ENCODE measurements at regions not wholly inside any gene's neighbourhood (a gene's known extent, or its start where the extent isn't known, plus 50 kb on each side); places are given as distances from the start of the nearest gene placed in this dataset.

DNA sequence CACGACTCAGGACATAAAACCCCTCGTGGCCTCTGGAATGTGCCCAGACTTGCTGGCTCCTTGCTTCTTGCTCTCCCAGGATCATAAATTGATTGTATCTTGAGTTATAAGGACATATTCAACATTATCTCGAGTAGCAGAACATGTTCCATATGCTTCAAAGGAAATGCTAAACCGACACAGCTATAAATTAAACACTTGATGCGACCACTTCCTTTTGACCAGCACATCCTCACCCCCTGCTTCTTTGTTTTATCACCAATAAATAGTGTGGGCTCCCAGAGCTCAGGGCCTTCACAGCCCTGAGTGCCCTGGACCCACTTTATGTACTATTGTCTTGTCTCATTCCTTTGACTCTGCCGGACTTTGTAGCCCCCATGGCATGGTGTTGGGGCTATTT, 157.0 kb upstream of the PABPC3 start:
- H3K4me3 ChIP-seq: no peak overlapping the region
- H3K79me2 ChIP-seq (ENCODE audit: control insufficient read depth, insufficient read depth, low read length): no peaks in the 10 kb centered on the region
- no peak overlapping the region for H2AFZ ChIP-seq (ENCODE audit: control insufficient read depth, low read depth, low read length)
- no peaks in the 10 kb centered on the region for H3K9me3 ChIP-seq (replicated peaks; ENCODE audit: control insufficient read depth, insufficient read depth, low read length)
- ChIA-PET POLR2A (no interaction called here), CTCF (no interaction called here), RAD21 (ENCODE audit: unreplicated experiment) (no interaction called here), SMC1A (ENCODE audit: uncharacterized antibody, unreplicated experiment) (no interaction called here)
- H3K4me1 ChIP-seq (ENCODE audit: control insufficient read depth, insufficient read depth, low read length): no peaks in the 10 kb centered on the region
- DNase-seq (ENCODE audit: low read depth, low spot score) (no peak), ATAC-seq (no peak), FAIRE-seq (no peak)
- H3K36me3 ChIP-seq (ENCODE audit: control insufficient read depth in 2 of 2, insufficient read depth in 2 of 2, low read length in 1 of 2): no peaks in the 10 kb centered on the region
- no TSS peak for BruUV-seq (replicated peaks)
- TF ChIP-seq, protein P1, sequence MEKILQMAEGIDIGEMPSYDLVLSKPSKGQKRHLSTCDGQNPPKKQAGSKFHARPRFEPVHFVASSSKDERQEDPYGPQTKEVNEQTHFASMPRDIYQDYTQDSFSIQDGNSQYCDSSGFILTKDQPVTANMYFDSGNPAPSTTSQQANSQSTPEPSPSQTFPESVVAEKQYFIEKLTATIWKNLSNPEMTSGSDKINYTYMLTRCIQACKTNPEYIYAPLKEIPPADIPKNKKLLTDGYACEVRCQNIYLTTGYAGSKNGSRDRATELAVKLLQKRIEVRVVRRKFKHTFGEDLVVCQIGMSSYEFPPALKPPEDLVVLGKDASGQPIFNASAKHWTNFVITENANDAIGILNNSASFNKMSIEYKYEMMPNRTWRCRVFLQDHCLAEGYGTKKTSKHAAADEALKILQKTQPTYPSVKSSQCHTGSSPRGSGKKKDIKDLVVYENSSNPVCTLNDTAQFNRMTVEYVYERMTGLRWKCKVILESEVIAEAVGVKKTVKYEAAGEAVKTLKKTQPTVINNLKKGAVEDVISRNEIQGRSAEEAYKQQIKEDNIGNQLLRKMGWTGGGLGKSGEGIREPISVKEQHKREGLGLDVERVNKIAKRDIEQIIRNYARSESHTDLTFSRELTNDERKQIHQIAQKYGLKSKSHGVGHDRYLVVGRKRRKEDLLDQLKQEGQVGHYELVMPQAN (conservative IDR thresholded peaks at IDR 0.05): no peak
- TF ChIP-seq ZNF274 (IDR thresholded peaks at IDR 0.05; ENCODE audit: insufficient read depth, insufficient read length) (no peak), NFYB (IDR thresholded peaks at IDR 0.05; ENCODE audit: insufficient read depth, low read depth, low read length) (no peak), PRDM15 (CRISPR knock-in tag; IDR thresholded peaks at IDR 0.05) (no peak), RELB (IDR thresholded peaks at IDR 0.05; ENCODE audit: low read depth) (no peak), GATAD2B (conservative IDR thresholded peaks at IDR 0.05; ENCODE audit: low read depth) (no peak), MXI1 (IDR thresholded peaks at IDR 0.05; ENCODE audit: low read depth, low read length) (no peak), SREBF2 (IDR thresholded peaks at IDR 0.05; ENCODE audit: low read length) (no peak), WRNIP1 (IDR thresholded peaks at IDR 0.05; ENCODE audit: borderline replicate concordance, low read depth, low read length) (no peak)
- TF ChIP-seq, protein P2, sequence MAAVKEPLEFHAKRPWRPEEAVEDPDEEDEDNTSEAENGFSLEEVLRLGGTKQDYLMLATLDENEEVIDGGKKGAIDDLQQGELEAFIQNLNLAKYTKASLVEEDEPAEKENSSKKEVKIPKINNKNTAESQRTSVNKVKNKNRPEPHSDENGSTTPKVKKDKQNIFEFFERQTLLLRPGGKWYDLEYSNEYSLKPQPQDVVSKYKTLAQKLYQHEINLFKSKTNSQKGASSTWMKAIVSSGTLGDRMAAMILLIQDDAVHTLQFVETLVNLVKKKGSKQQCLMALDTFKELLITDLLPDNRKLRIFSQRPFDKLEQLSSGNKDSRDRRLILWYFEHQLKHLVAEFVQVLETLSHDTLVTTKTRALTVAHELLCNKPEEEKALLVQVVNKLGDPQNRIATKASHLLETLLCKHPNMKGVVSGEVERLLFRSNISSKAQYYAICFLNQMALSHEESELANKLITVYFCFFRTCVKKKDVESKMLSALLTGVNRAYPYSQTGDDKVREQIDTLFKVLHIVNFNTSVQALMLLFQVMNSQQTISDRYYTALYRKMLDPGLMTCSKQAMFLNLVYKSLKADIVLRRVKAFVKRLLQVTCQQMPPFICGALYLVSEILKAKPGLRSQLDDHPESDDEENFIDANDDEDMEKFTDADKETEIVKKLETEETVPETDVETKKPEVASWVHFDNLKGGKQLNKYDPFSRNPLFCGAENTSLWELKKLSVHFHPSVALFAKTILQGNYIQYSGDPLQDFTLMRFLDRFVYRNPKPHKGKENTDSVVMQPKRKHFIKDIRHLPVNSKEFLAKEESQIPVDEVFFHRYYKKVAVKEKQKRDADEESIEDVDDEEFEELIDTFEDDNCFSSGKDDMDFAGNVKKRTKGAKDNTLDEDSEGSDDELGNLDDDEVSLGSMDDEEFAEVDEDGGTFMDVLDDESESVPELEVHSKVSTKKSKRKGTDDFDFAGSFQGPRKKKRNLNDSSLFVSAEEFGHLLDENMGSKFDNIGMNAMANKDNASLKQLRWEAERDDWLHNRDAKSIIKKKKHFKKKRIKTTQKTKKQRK (IDR thresholded peaks at IDR 0.05; ENCODE audit: low read depth, low read length): no peak
- H3K27me3 ChIP-seq (replicated peaks in 1 of 2; ENCODE audit: control insufficient read depth in 2 of 2, insufficient read depth in 2 of 2, low read length in 1 of 2): no peaks in the 10 kb centered on the region
- no peak overlapping the region for H3K9ac ChIP-seq (ENCODE audit: control insufficient read depth, insufficient read depth, low read length)
- H3K27ac ChIP-seq (ENCODE audit: control insufficient read depth, insufficient read depth): no peak overlapping the region
- H3K4me2 ChIP-seq (ENCODE audit: control insufficient read depth, insufficient read depth): no peak overlapping the region
- 28% methylated on average over 6 of the region's 6 CpGs for WGBS (ENCODE audit: insufficient coverage, insufficient replicate concordance, low lambda C conversion rate, missing lambda C conversion rate)
- in situ Hi-C loops (cut with MboI): no loop called here
- intact Hi-C loops (cut with micrococcal nuclease; ENCODE audit: unreplicated experiment): no loop called here
- no peaks in the 10 kb centered on the region for H4K20me1 ChIP-seq (ENCODE audit: control insufficient read depth, insufficient read depth)
